GM12891 (cell line): ENCODE measurements at regions not wholly inside any gene's neighbourhood (a gene's known extent, or its start where the extent isn't known, plus 50 kb on each side); places are given as distances from the start of the nearest gene placed in this dataset.

Experiments
- PAX5 ChIP-seq: IDR thresholded peaks from 2 replicates; pipeline ENCODE4 v1.6.1; 2011; ENCODE audit warnings: low read length, moderate library complexity, mild to moderate bottlenecking; ENCODE audit not compliant: insufficient read depth, severe bottlenecking
- POLR2A ChIP-seq: IDR thresholded peaks from 2 replicates; pipeline ENCODE4 v1.6.1; 2011; ENCODE audit warnings: low read depth, low read length, control low read depth
- POLR2AphosphoS5 ChIP-seq: IDR thresholded peaks from 2 replicates; pipeline ENCODE4 v1.6.1; 2011; ENCODE audit warnings: low read depth, low read length, control low read depth
- TAF1 ChIP-seq: IDR thresholded peaks from 2 replicates; pipeline ENCODE4 v1.6.1; 2011; ENCODE audit warnings: low read depth, low read length, control low read depth

- no peak for TF ChIP-seq TAF1
- no peak for TF ChIP-seq PAX5
- no peak for TF ChIP-seq POLR2A
- no peak for TF ChIP-seq POLR2AphosphoS5
Measured at GRCh38 chr2:34549710-34550345, 950.7 kb upstream of the FAM98A start.
